ENCODE measurements at regions not wholly inside any gene's neighbourhood (a gene's known extent, or its start where the extent isn't known, plus 50 kb on each side); places are given as distances from the start of the nearest gene placed in this dataset.

DNA sequence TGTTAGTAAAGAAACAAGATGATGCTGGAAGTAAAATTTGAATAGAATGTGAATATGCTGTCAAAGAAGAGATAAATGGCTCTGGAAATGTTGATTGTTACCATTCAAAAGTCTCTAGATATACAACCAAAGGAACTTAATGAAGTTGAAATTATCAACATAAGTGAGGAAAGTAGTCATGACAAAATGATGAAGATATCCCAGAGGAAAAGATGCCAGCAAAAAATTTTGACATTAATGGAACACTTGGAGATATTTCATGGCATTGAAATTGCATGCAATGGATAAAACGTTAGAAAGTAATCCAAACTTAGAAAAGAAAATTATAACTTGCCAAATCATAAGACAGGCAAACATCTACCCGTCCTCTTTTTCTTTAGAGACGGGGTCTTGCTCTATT is 154.5 kb upstream of the OLFM3 start:
- no peak for DNase-seq (ENCODE audit: low spot score)
- Histone ChIP-seq H3K4me3 (ENCODE audit: low read depth, low read length, poor library complexity, severe bottlenecking) (no peak overlapping the region), H3K79me2 (ENCODE audit: insufficient read depth, low read depth, low read length) (no peaks in the 10 kb centered on the region), H3K27ac (ENCODE audit: low read depth, low read length, poor library complexity, severe bottlenecking) (no peak overlapping the region), H3K36me3 (ENCODE audit: insufficient read depth, low read length) (no peaks in the 10 kb centered on the region), H3K9me2 (ENCODE audit: insufficient read depth, low read length) (no peaks in the 10 kb centered on the region), H4K20me1 (ENCODE audit: insufficient read depth, low read length) (no peaks in the 10 kb centered on the region), H3K4me1 (ENCODE audit: insufficient read depth, low read length, poor library complexity, severe bottlenecking) (no peaks in the 10 kb centered on the region), H3K9me3 (ENCODE audit: low read length) (no peaks in the 10 kb centered on the region), H2AFZ (ENCODE audit: low read length) (no peak overlapping the region), H3K4me2 (ENCODE audit: low read length) (no peak overlapping the region)
- CTCF ChIA-PET (ENCODE audit: unreplicated experiment), result no interaction called here
- no TSS peak for BruUV-seq (replicated peaks)
- TF ChIP-seq EZH2phosphoT487 (IDR thresholded peaks at IDR 0.05; ENCODE audit: borderline replicate concordance, low read depth, low read length), result no peak
- TF ChIP-seq, protein P1, sequence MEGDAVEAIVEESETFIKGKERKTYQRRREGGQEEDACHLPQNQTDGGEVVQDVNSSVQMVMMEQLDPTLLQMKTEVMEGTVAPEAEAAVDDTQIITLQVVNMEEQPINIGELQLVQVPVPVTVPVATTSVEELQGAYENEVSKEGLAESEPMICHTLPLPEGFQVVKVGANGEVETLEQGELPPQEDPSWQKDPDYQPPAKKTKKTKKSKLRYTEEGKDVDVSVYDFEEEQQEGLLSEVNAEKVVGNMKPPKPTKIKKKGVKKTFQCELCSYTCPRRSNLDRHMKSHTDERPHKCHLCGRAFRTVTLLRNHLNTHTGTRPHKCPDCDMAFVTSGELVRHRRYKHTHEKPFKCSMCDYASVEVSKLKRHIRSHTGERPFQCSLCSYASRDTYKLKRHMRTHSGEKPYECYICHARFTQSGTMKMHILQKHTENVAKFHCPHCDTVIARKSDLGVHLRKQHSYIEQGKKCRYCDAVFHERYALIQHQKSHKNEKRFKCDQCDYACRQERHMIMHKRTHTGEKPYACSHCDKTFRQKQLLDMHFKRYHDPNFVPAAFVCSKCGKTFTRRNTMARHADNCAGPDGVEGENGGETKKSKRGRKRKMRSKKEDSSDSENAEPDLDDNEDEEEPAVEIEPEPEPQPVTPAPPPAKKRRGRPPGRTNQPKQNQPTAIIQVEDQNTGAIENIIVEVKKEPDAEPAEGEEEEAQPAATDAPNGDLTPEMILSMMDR (conservative IDR thresholded peaks at IDR 0.05; ENCODE audit: low read length), result no peak
- POLR2A ChIA-PET, result no interaction called here
- intact Hi-C loops (cut with micrococcal nuclease; ENCODE audit: unreplicated experiment), result no loop called here

DNA sequence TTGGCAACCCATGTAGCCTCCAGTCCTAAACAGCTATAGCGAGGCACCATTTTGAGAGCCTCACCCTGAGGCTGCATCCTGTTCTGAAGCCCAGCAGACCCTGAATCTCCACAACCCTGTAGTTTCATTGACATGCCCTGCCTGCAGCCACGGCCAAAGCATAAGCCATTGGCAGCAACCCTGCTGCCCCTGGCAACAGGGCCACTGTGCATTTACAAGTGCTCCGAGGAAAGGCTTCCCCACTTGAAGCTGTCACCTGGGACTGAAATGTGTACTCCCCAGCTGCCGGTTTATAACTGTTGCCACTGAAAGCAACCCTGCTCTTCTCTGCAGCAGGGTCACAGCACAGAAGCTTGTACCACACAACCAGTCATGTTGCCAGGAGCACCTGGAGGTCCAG is 124.2 kb upstream of the OLFM3 start:
- ChIA-PET POLR2A (no interaction called here), CTCF (ENCODE audit: unreplicated experiment) (no interaction called here)
- no peak for DNase-seq (ENCODE audit: low spot score)
- Histone ChIP-seq H3K9me2 (ENCODE audit: insufficient read depth, low read length) (no peaks in the 10 kb centered on the region), H3K27ac (ENCODE audit: low read depth, low read length, poor library complexity, severe bottlenecking) (no peak overlapping the region), H3K4me2 (ENCODE audit: low read length) (no peak overlapping the region), H3K36me3 (ENCODE audit: insufficient read depth, low read length) (no peaks in the 10 kb centered on the region), H3K9me3 (ENCODE audit: low read length) (no peaks in the 10 kb centered on the region), H3K4me3 (ENCODE audit: low read depth, low read length, poor library complexity, severe bottlenecking) (no peak overlapping the region), H3K4me1 (ENCODE audit: insufficient read depth, low read length, poor library complexity, severe bottlenecking) (no peaks in the 10 kb centered on the region), H4K20me1 (ENCODE audit: insufficient read depth, low read length) (no peaks in the 10 kb centered on the region), H3K79me2 (ENCODE audit: insufficient read depth, low read depth, low read length) (no peaks in the 10 kb centered on the region), H2AFZ (ENCODE audit: low read length) (no peak overlapping the region)
- intact Hi-C loops (cut with micrococcal nuclease; ENCODE audit: unreplicated experiment), result no loop called here
- TF ChIP-seq, protein P1 (conservative IDR thresholded peaks at IDR 0.05; ENCODE audit: low read length), result no peak
- TF ChIP-seq EZH2phosphoT487 (IDR thresholded peaks at IDR 0.05; ENCODE audit: borderline replicate concordance, low read depth, low read length), result no peak
- BruUV-seq (replicated peaks), result no TSS peak

DNA sequence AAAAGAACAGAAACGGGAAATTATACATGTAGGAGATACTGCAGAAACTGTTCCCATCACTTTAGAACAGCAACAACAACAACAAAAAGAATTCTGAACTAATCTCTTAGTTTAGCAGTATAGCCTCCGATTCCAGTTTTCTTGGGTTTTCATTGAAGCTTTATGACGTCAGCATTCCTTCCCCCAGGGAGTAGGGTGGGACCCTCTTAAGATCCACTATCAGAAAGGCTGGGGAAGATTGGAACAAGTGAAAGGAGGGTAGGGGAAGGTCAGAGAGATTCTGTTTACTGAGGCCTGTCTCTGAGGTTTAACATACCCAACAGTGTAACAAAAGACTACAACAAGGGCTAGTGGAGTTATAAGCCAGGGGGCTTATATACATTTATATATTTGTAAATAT is 121.4 kb upstream of the OLFM3 start:
- Histone ChIP-seq H3K36me3 (ENCODE audit: insufficient read depth, low read length) (no peaks in the 10 kb centered on the region), H3K4me3 (ENCODE audit: low read depth, low read length, poor library complexity, severe bottlenecking) (no peak overlapping the region), H3K27ac (ENCODE audit: low read depth, low read length, poor library complexity, severe bottlenecking) (no peak overlapping the region), H3K79me2 (ENCODE audit: insufficient read depth, low read depth, low read length) (no peaks in the 10 kb centered on the region), H4K20me1 (ENCODE audit: insufficient read depth, low read length) (no peaks in the 10 kb centered on the region), H3K4me1 (ENCODE audit: insufficient read depth, low read length, poor library complexity, severe bottlenecking) (no peaks in the 10 kb centered on the region), H2AFZ (ENCODE audit: low read length) (no peak overlapping the region), H3K4me2 (ENCODE audit: low read length) (no peak overlapping the region), H3K9me3 (ENCODE audit: low read length) (no peaks in the 10 kb centered on the region), H3K9me2 (ENCODE audit: insufficient read depth, low read length) (no peaks in the 10 kb centered on the region)
- ChIA-PET CTCF (ENCODE audit: unreplicated experiment) (no interaction called here), POLR2A (interaction anchor here (0.6 kb wide), 1 partner anchor 386 kb away, joined by 3 read pairs; no protein-coding TSS in a partner anchor)
- TF ChIP-seq EZH2phosphoT487 (IDR thresholded peaks at IDR 0.05; ENCODE audit: borderline replicate concordance, low read depth, low read length), result no peak
- TF ChIP-seq, protein P1 (conservative IDR thresholded peaks at IDR 0.05; ENCODE audit: low read length), result no peak
- DNase-seq (ENCODE audit: low spot score), result no peak
- intact Hi-C loops (cut with micrococcal nuclease; ENCODE audit: unreplicated experiment), result loop anchor here (5.0 kb wide), 1 partner anchor 854 kb away; no protein-coding TSS in a partner anchor
- BruUV-seq (replicated peaks), result no TSS peak

Measured in OCI-LY7 (cell line).